ENCODE measurements at regions not wholly inside any gene's neighbourhood (a gene's known extent, or its start where the extent isn't known, plus 50 kb on each side); places are given as distances from the start of the nearest gene placed in this dataset.

DNA sequence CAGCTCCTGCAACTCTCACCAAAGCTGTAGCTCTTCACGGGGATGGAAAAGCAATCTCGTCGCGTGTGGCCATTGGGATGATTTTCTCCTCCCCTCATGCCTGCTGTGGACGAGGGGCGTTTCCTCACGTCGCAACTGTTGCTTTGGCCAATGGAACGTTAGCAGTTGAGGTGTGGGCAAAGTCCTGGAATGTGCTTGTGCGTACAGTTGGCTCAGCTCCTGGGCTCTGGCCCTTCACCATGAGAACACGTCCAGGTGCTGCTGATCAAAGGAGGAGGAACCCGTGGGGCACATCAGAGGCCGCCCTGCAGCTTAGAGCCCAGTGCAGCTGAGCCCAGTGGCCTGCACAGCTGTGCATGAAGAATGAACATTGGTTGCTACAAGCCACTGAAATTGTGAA is 186.1 kb downstream of the TJP1 start:
- Mint-ChIP-seq H3K4me1 (ENCODE audit: low read depth) (0 out of 2 replicates have a peak, but pooled peaks cover 6% of the 10 kb centered on the region), H3K27me3 (ENCODE audit: insufficient read depth) (peaks cover 4% of the 10 kb centered on the region), H3K36me3 (ENCODE audit: low read depth) (no peaks in the 10 kb centered on the region), H3K27ac (no peak overlapping the region), H3K4me3 (no peak overlapping the region), H3K9me3 (no peaks in the 10 kb centered on the region)
- DNase-seq, result no peak
- no peak for TF ChIP-seq CTCF (IDR thresholded peaks at IDR 0.05)

- DNase-seq, result no peak
- Mint-ChIP-seq H3K36me3 (ENCODE audit: low read depth) (no peaks in the 10 kb centered on the region), H3K4me3 (no peak overlapping the region), H3K4me1 (ENCODE audit: low read depth) (0 out of 2 replicates have a peak, but pooled peaks cover 6% of the 10 kb centered on the region), H3K27ac (no peak overlapping the region), H3K27me3 (ENCODE audit: insufficient read depth) (peaks cover 4% of the 10 kb centered on the region), H3K9me3 (no peaks in the 10 kb centered on the region)
- TF ChIP-seq CTCF (IDR thresholded peaks at IDR 0.05), result no peak
These were observed 186.7 kb downstream of the TJP1 start for GRCh38 chr15:29635513-29636098.

GRCh38 chr15:29633971-29634370 is 188.3 kb downstream of the TJP1 start:
- H3K9me3 Mint-ChIP-seq, result no peaks in the 10 kb centered on the region
- no peak overlapping the region for H3K4me3 Mint-ChIP-seq
- TF ChIP-seq CTCF (IDR thresholded peaks at IDR 0.05), result no peak
- 0 out of 2 replicates have a peak, but pooled peaks cover 4% of the 10 kb centered on the region for H3K4me1 Mint-ChIP-seq (ENCODE audit: low read depth)
- peaks cover 4% of the 10 kb centered on the region for H3K27me3 Mint-ChIP-seq (ENCODE audit: insufficient read depth)
- no peaks in the 10 kb centered on the region for H3K36me3 Mint-ChIP-seq (ENCODE audit: low read depth)
- H3K27ac Mint-ChIP-seq, result no peak overlapping the region
- no peak for DNase-seq

- Mint-ChIP-seq H3K4me3 (no peak overlapping the region), H3K27me3 (ENCODE audit: insufficient read depth) (peaks cover 4% of the 10 kb centered on the region), H3K36me3 (ENCODE audit: low read depth) (no peaks in the 10 kb centered on the region), H3K4me1 (ENCODE audit: low read depth) (no peaks in the 10 kb centered on the region), H3K27ac (no peak overlapping the region), H3K9me3 (no peaks in the 10 kb centered on the region)
- TF ChIP-seq CTCF (IDR thresholded peaks at IDR 0.05), result no peak
- DNase-seq, result no peak
These were observed 189.4 kb downstream of the TJP1 start for GRCh38 chr15:29632671-29633406.

DNA sequence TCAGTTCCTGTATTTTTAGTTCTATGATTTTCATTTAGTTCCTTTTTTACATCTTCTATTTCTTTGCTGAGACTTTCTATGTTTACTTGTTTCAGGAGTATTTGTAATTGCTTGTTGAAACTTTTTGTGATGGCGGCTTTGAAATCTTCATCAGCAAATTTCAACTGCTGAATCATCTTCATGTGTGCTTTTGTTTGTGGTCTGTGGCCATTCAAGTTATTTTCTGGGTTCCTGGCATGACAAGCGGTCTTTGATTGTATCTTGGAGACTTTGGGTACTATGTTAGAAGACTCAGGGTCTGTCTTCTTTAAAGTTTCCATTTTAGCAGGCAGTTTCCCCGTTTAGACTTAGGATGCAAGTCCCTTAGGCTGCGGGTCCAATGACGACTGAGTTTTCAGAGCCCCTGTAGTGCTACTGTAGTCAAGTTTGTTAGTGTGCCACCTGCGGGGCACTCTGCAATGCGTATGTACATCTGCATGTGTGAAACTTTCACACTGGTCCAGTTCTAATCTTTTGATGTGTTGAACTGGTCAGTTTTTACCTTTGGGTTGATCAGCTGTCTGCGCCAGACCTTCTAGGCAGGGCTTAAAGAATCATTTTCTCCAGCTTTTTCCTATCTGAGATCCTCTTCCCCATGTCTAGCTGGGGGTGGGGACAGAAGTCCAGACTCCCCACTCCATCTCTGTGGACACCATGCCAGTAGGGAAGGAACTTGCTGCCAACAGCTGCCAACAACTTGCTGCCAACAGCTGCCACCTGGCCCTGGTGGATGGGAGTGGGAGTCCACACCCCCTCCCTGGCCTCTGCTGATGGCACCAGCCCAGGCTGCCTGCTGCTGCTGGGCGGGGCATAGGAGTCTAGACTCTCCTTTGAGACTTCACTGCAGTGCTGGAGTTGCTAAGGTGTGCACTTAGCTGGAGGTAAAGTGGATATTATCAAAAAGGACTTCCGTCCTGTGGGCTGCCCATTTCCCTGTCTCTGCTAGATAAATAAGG is 190.9 kb downstream of the TJP1 start:
- Mint-ChIP-seq H3K9me3 (no peaks in the 10 kb centered on the region), H3K4me3 (no peak overlapping the region), H3K4me1 (ENCODE audit: low read depth) (no peaks in the 10 kb centered on the region), H3K36me3 (ENCODE audit: low read depth) (no peaks in the 10 kb centered on the region), H3K27me3 (ENCODE audit: insufficient read depth) (peaks cover 4% of the 10 kb centered on the region), H3K27ac (no peak overlapping the region)
- no peak for DNase-seq
- TF ChIP-seq CTCF (IDR thresholded peaks at IDR 0.05), result no peak

Measured in HFFc6 (cell line).